ENCODE measurements at regions not wholly inside any gene's neighbourhood (a gene's known extent, or its start where the extent isn't known, plus 50 kb on each side); places are given as distances from the start of the nearest gene placed in this dataset.

DNA sequence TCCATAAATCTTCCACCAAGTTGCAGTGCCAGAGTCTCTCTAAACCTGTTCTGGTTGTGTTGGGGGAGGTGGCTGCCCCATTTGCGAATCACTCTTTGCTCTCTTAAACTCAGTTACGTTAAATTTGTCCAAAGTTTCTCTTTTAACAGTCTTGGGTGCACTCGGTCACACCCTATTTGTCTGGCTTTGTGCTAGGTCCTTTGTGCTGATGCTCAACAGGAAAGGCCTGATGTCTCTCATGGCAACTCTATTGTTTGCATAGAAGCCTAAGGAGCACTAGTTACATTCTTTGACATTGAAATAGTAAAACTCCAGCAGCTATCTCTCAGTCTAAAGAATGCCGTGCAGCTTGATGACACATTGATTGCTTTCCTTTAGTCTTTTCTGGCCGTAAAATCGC lies 105.1 kb downstream of the TRMT11 start:
- 50% methylated on average over 1 of the region's 6 CpGs for WGBS (ENCODE audit: insufficient coverage)
- peak overlapping the region; percentile 69 for H3K27ac ChIP-seq (ENCODE audit: low read length)
- no peak for DNase-seq
- no peak overlapping the region for H3K4me3 ChIP-seq (ENCODE audit: low read length)
- H3K4me1 ChIP-seq (ENCODE audit: control insufficient read depth, insufficient read depth, low read length): no peaks in the 10 kb centered on the region
- H3K27me3 ChIP-seq (ENCODE audit: control insufficient read depth, insufficient read depth, low read length): no peaks in the 10 kb centered on the region
- peaks cover 2% of the 10 kb centered on the region for H3K36me3 ChIP-seq (ENCODE audit: control insufficient read depth, insufficient read depth, low read length)
- H3K9me3 ChIP-seq (replicated peaks; ENCODE audit: control insufficient read depth, low read depth, low read length): no peaks in the 10 kb centered on the region

DNA sequence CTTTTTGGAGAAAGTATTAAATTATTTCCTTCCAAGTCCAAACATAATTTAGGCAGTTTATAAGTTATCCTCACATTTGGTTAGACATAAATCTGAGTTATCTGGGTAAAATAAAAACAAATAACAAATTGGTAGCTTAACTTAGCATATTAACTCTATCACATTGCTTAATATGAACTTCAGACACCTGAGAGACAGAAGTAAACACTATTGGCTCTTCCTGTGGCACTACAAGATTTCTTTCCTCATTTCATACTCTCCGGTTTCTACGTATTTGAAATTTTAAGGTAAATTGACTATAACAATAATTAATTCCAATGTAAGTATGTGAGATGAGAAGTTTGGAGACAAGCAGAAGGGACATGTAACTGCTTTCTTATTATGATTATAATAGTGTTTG lies 106.8 kb downstream of the TRMT11 start:
- Histone ChIP-seq H3K27ac (ENCODE audit: low read length) (no peak overlapping the region), H3K36me3 (ENCODE audit: control insufficient read depth, insufficient read depth, low read length) (peaks cover 2% of the 10 kb centered on the region), H3K4me3 (ENCODE audit: low read length) (no peak overlapping the region), H3K9me3 (replicated peaks; ENCODE audit: control insufficient read depth, low read depth, low read length) (no peaks in the 10 kb centered on the region), H3K27me3 (ENCODE audit: control insufficient read depth, insufficient read depth, low read length) (no peaks in the 10 kb centered on the region), H3K4me1 (ENCODE audit: control insufficient read depth, insufficient read depth, low read length) (no peaks in the 10 kb centered on the region)
- no peak for DNase-seq
- no CpG with 5 or more reads among the region's 2 CpGs for WGBS (ENCODE audit: insufficient coverage)

- H3K36me3 ChIP-seq (ENCODE audit: control insufficient read depth, insufficient read depth, low read length): peaks cover 2% of the 10 kb centered on the region
- no peak overlapping the region for H3K4me3 ChIP-seq (ENCODE audit: low read length)
- WGBS (ENCODE audit: insufficient coverage): no CpG with 5 or more reads among the region's 4 CpGs
- H3K27me3 ChIP-seq (ENCODE audit: control insufficient read depth, insufficient read depth, low read length): no peaks in the 10 kb centered on the region
- no peak overlapping the region for H3K27ac ChIP-seq (ENCODE audit: low read length)
- no peak for DNase-seq
- H3K9me3 ChIP-seq (replicated peaks; ENCODE audit: control insufficient read depth, low read depth, low read length): no peaks in the 10 kb centered on the region
- no peaks in the 10 kb centered on the region for H3K4me1 ChIP-seq (ENCODE audit: control insufficient read depth, insufficient read depth, low read length)
Observed at GRCh38 chr6:126094411-126094810, 108.1 kb downstream of the TRMT11 start.

GRCh38 chr6:126100386-126100785 lies 114.0 kb downstream of the TRMT11 start:
- H3K36me3 ChIP-seq (ENCODE audit: control insufficient read depth, insufficient read depth, low read length): no peaks in the 10 kb centered on the region
- no peaks in the 10 kb centered on the region for H3K27me3 ChIP-seq (ENCODE audit: control insufficient read depth, insufficient read depth, low read length)
- no CpG with 5 or more reads among the region's 4 CpGs for WGBS (ENCODE audit: insufficient coverage)
- no peak for DNase-seq
- H3K27ac ChIP-seq (ENCODE audit: low read length): no peak overlapping the region
- H3K9me3 ChIP-seq (replicated peaks; ENCODE audit: control insufficient read depth, low read depth, low read length): no peaks in the 10 kb centered on the region
- no peak overlapping the region for H3K4me3 ChIP-seq (ENCODE audit: low read length)
- H3K4me1 ChIP-seq (ENCODE audit: control insufficient read depth, insufficient read depth, low read length): no peaks in the 10 kb centered on the region

DNA sequence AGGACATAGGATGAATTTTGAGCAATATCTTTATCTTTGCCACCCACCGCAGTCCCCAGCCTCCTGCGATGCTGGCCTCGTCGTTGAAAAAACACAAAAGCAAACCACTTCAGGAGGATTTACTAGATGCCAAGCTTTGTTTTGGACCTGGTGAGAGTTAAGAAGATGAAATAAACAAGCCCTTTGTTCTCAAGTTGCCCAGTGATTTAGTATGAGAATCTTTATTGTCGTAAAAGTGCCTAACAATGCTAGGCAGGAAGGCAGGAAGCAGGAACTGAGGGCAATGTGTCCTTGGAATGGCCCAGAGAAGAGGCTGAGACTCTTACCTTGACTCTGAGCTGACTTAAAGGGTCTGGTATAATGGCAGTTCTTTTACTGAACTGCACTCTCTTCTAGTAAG lies 116.0 kb downstream of the TRMT11 start:
- H3K4me1 ChIP-seq (ENCODE audit: control insufficient read depth, insufficient read depth, low read length): peaks cover 1% of the 10 kb centered on the region
- no peaks in the 10 kb centered on the region for H3K9me3 ChIP-seq (replicated peaks; ENCODE audit: control insufficient read depth, low read depth, low read length)
- DNase-seq: no peak
- H3K36me3 ChIP-seq (ENCODE audit: control insufficient read depth, insufficient read depth, low read length): no peaks in the 10 kb centered on the region
- no peak overlapping the region for H3K27ac ChIP-seq (ENCODE audit: low read length)
- H3K4me3 ChIP-seq (ENCODE audit: low read length): no peak overlapping the region
- 75% methylated on average over 1 of the region's 5 CpGs for WGBS (ENCODE audit: insufficient coverage)
- no peaks in the 10 kb centered on the region for H3K27me3 ChIP-seq (ENCODE audit: control insufficient read depth, insufficient read depth, low read length)

DNA sequence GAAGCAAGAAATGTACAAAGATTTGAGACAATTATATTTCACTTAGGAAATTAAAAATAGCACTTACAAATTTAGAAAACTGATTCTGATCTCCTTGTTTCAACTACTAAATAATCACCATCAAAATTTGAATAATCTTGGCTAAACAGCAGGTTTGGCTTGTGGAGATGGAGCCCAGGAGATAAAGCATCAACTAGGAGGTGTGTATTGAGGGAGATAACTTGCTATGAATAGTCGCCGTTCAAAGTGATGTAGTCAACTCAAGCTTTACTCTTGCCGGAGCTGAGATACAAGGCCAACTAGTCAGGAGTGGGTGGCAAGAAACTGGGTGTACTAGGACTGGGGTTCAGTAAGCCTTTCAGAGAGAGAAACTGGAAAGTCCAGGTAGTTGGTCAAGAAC lies 117.7 kb downstream of the TRMT11 start:
- Histone ChIP-seq H3K27me3 (ENCODE audit: control insufficient read depth, insufficient read depth, low read length) (no peaks in the 10 kb centered on the region), H3K4me1 (ENCODE audit: control insufficient read depth, insufficient read depth, low read length) (peaks cover 3% of the 10 kb centered on the region), H3K4me3 (ENCODE audit: low read length) (no peak overlapping the region), H3K9me3 (replicated peaks; ENCODE audit: control insufficient read depth, low read depth, low read length) (no peaks in the 10 kb centered on the region), H3K36me3 (ENCODE audit: control insufficient read depth, insufficient read depth, low read length) (no peaks in the 10 kb centered on the region), H3K27ac (ENCODE audit: low read length) (no peak overlapping the region)
- 97% methylated on average over 3 of the region's 3 CpGs for WGBS (ENCODE audit: insufficient coverage)
- DNase-seq: no peak

- WGBS (ENCODE audit: insufficient coverage): 31% methylated on average over 5 of the region's 10 CpGs
- peak overlapping the region; percentile 22 for H3K27ac ChIP-seq (ENCODE audit: low read length)
- no peaks in the 10 kb centered on the region for H3K27me3 ChIP-seq (ENCODE audit: control insufficient read depth, insufficient read depth, low read length)
- peak; percentile 73 for DNase-seq
- H3K4me1 ChIP-seq (ENCODE audit: control insufficient read depth, insufficient read depth, low read length): peaks cover 3% of the 10 kb centered on the region
- H3K9me3 ChIP-seq (replicated peaks; ENCODE audit: control insufficient read depth, low read depth, low read length): no peaks in the 10 kb centered on the region
- H3K36me3 ChIP-seq (ENCODE audit: control insufficient read depth, insufficient read depth, low read length): no peaks in the 10 kb centered on the region
- no peak overlapping the region for H3K4me3 ChIP-seq (ENCODE audit: low read length)
Observed at GRCh38 chr6:126107475-126108166, 121.3 kb downstream of the TRMT11 start.

DNA sequence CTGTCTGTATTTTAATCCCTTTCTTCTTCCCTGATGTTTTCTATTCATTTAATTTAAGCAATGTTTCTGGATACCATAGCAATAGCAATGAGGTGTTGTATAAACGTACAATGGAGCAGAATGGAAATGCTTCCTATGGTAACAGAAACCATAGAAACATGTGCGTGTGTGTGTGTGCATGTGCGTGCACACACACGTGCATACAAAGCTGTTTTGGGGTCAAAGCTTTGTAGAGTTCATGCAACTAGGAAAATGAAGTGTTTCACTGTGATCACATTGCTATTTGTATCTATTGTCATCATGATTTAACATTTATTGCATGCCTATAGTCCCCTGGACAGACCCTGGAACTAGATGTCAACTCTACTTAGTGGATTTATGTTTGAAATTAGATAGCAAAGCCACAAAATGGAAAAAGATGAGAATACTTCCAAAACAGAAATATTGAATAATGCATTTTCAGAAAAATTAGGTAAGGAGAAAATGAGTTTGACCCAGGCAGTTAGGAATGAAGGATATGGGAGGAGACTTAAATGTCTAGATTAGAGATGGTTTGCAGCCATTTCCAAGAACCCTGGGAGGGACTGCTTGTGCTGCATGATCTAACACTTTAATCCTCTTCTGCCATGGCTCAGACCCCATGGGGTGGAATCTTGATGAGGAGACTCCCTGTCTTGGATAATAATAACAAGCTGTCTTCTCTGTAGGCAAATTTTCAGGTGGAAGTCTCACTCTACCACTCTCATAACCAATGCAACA lies 124.4 kb downstream of the TRMT11 start:
- H3K27ac ChIP-seq (ENCODE audit: low read length): no peak overlapping the region
- H3K4me3 ChIP-seq (ENCODE audit: low read length): no peak overlapping the region
- peaks cover 3% of the 10 kb centered on the region for H3K4me1 ChIP-seq (ENCODE audit: control insufficient read depth, insufficient read depth, low read length)
- no peaks in the 10 kb centered on the region for H3K9me3 ChIP-seq (replicated peaks; ENCODE audit: control insufficient read depth, low read depth, low read length)
- DNase-seq: peak; percentile 49
- no CpG with 5 or more reads among the region's 4 CpGs for WGBS (ENCODE audit: insufficient coverage)
- H3K36me3 ChIP-seq (ENCODE audit: control insufficient read depth, insufficient read depth, low read length): no peaks in the 10 kb centered on the region
- H3K27me3 ChIP-seq (ENCODE audit: control insufficient read depth, insufficient read depth, low read length): no peaks in the 10 kb centered on the region

- H3K27ac ChIP-seq (ENCODE audit: low read length): no peak overlapping the region
- H3K4me1 ChIP-seq (ENCODE audit: control insufficient read depth, insufficient read depth, low read length): peaks cover 3% of the 10 kb centered on the region
- no peaks in the 10 kb centered on the region for H3K36me3 ChIP-seq (ENCODE audit: control insufficient read depth, insufficient read depth, low read length)
- H3K4me3 ChIP-seq (ENCODE audit: low read length): no peak overlapping the region
- WGBS (ENCODE audit: insufficient coverage): no CpG with 5 or more reads among the region's 2 CpGs
- no peak for DNase-seq
- H3K9me3 ChIP-seq (replicated peaks; ENCODE audit: control insufficient read depth, low read depth, low read length): no peaks in the 10 kb centered on the region
- no peaks in the 10 kb centered on the region for H3K27me3 ChIP-seq (ENCODE audit: control insufficient read depth, insufficient read depth, low read length)
Observed at GRCh38 chr6:126111327-126111726, 125.0 kb downstream of the TRMT11 start.

DNA sequence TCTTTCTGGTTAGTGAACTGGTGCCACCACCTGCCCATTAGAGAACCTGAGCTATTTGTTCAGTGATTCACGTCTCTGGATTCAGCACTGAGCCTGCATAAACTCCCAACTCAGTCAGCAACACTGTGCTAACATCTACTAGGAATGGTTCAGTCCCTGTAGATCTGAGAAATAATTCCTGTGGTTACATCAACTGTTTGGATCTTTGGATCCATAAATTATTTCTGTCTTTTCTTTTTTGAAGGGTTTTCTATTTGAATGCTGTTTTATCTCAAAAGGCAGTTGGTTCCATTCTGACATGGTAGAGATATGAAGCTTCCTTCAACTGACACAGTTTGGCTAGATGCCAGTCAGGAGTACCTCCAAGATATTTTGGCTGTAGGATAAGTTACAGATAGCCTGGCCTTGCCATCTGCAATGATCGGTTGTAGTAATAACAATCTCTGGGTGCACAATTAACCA lies 125.9 kb downstream of the TRMT11 start:
- DNase-seq: no peak
- no peak overlapping the region for H3K4me3 ChIP-seq (ENCODE audit: low read length)
- peaks cover 3% of the 10 kb centered on the region for H3K4me1 ChIP-seq (ENCODE audit: control insufficient read depth, insufficient read depth, low read length)
- 75% methylated on average over 1 of the region's 2 CpGs for WGBS (ENCODE audit: insufficient coverage)
- H3K27me3 ChIP-seq (ENCODE audit: control insufficient read depth, insufficient read depth, low read length): no peaks in the 10 kb centered on the region
- H3K27ac ChIP-seq (ENCODE audit: low read length): no peak overlapping the region
- H3K9me3 ChIP-seq (replicated peaks; ENCODE audit: control insufficient read depth, low read depth, low read length): no peaks in the 10 kb centered on the region
- H3K36me3 ChIP-seq (ENCODE audit: control insufficient read depth, insufficient read depth, low read length): no peaks in the 10 kb centered on the region

Measured in muscle of leg (tissue), 3 donors.